ENCODE measurements at regions not wholly inside any gene's neighbourhood (a gene's known extent, or its start where the extent isn't known, plus 50 kb on each side); places are given as distances from the start of the nearest gene placed in this dataset.

GRCh38 chr2:121028577-121028976, 256.4 kb downstream of the TFCP2L1 start:
- no peak for TF ChIP-seq GATA2 (IDR thresholded peaks at IDR 0.05; ENCODE audit: low read depth, low read length)
- TF ChIP-seq GATA3 (IDR thresholded peaks at IDR 0.05; ENCODE audit: low read depth, low read length), result no peak

Data from SH-SY5Y (cell line).